T-helper 9 cell (primary cell): ENCODE measurements at regions not wholly inside any gene's neighbourhood (a gene's known extent, or its start where the extent isn't known, plus 50 kb on each side); places are given as distances from the start of the nearest gene placed in this dataset.

Experiments
- DNase-seq: peaks from one replicate; pipeline ENCODE4 v3.0.0-alpha.2; 2020

DNA sequence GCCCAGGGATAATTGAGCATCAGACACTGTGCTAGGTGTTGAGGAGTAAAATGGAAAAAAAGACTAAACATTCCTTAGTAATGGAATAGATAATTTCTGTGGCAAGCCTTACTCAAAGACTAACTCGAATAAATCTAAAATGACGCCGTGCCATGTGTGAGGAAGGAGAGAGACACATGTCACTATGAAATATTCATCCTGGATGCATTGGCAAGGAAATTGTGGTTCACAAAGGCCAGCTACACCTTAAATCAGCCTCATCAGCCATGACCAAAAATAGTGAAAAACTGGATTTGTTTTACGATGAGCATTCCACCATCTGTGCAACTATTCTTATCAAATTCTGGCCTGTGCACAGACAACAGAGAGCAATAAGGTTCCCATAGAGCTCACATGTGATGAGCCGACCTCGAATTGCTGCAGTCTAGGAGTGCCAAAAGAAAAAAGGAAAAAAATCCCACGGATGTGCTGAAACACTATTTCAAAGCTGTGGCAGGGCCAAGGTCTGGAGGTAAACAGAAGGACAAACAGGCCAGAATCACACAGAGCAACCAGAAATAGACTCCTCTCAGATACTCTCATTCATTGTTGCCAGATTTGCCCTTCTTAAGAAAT, 505.7 kb downstream of the EFNB2 start:
- no peak for DNase-seq

GRCh38 chr13:106028911-106029310, 506.6 kb downstream of the EFNB2 start:
- DNase-seq = no peak

DNA sequence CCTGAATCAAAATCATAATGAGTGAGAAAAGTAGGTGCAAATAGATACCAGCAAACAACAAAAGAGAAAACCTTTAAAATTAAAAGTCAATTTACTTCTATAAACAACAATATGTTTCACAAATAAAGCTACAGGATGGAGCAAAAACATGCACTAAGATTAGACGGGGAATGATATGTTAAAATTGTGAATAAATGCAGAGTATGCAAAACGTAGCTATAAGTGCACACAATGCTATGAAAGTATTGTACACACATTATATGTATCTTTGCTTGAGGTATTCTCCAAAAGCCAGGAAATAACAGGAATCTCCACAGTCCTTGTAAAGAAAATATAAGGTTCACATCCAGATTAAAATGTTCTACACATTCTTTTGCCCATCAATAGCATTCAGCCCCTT, 523.9 kb downstream of the EFNB2 start:
- DNase-seq = no peak

GRCh38 chr13:106010836-106011235, 524.6 kb downstream of the EFNB2 start:
- no peak for DNase-seq

DNA sequence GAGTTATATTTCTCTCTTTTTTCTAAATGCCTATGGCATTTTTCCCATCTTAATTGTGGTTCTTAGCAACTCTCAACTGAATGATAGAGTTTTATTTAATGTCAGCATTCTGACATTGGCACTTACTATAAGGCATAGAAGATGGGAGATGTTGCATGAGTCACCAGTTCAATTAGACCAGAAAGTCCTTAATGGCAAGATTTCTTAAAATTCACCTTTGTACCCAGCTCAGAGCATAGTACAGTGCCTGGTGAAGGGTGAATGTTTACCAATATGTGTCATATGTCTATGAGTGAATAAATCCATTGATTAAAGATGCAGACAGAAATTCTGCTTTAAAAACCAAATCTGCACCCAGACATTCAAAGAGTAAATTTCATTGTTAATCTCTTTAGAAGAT, 526.9 kb downstream of the EFNB2 start:
- DNase-seq = no peak

GRCh38 chr13:106007156-106007555, 528.3 kb downstream of the EFNB2 start:
- DNase-seq = no peak

DNA sequence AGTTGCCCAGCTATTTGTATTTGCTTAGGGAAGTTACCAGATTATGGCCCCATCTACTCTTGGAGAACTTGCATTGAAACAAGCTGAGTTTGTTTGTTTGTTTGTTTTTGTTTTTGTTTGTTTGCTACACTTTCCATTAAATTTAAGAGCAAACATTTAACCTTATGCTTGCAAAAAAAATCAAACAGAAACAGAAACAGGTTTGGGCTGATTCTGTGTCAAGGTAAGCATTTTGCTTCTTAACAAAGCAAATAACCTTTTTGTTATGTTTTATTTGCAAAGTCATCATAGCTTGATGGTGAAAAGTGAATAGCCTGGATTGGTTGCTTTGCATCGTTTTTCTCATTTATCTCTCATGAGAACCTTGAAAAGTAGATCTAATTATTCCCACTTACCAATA, 531.8 kb downstream of the EFNB2 start:
- DNase-seq = no peak

- no peak for DNase-seq
Measured at GRCh38 chr13:106001443-106001842, 534.0 kb downstream of the EFNB2 start.

GRCh38 chr13:105997581-105998550, 537.6 kb downstream of the EFNB2 start:
- no peak for DNase-seq

- DNase-seq = no peak
Measured at GRCh38 chr13:105996391-105997025, 539.0 kb downstream of the EFNB2 start.

GRCh38 chr13:105994340-105994739, 541.1 kb downstream of the EFNB2 start:
- no peak for DNase-seq

- DNase-seq = no peak
Measured at GRCh38 chr13:105991622-105992277, 543.7 kb downstream of the EFNB2 start.

GRCh38 chr13:105991131-105991530, 544.3 kb downstream of the EFNB2 start:
- DNase-seq = no peak

- no peak for DNase-seq
Measured at GRCh38 chr13:105990256-105990958, 545.1 kb downstream of the EFNB2 start.

- DNase-seq = no peak
Measured at GRCh38 chr13:105984646-105985045, 550.8 kb downstream of the EFNB2 start.

DNA sequence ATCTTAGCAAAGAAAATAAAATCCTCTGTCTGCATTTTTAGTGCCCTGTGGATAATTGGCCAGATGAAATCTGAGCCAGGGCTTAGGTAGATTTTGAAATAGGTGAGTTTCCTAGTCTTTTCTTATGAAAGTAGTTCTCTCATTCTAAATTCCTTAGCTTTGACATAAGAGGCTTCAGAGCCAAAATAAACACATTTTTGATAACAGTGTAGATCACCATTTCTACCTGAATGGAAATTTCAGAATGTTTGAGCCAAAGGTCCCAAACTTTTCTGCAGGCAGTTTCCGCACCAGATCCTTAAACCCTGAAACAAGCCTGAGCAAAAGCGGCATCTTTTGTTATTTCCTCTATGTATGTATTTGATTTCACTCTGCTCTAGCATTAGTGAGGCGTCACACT, 551.2 kb downstream of the EFNB2 start:
- DNase-seq = no peak

- DNase-seq = no peak
Measured at GRCh38 chr13:105982219-105982930, 553.1 kb downstream of the EFNB2 start.

GRCh38 chr13:105979131-105980011, 556.1 kb downstream of the EFNB2 start:
- no peak for DNase-seq

DNA sequence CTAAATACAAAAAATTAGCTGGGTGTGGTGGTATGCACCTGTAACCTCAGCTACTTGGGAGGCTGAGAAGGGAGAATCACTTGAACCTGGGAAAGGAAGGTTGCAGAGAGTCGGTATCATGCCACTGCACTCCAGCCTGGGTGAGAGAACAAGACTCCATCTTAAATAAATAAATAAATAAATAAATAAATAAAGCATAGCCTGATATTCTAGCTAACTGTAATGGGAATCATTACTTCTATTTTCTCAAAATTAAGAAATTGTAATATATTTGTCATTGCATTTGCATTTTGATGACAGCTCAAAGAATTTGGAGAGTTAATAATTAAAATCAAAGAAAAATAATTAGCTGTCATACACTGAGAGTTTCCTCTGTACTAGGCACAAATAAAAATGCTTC, 561.1 kb downstream of the EFNB2 start:
- no peak for DNase-seq

DNA sequence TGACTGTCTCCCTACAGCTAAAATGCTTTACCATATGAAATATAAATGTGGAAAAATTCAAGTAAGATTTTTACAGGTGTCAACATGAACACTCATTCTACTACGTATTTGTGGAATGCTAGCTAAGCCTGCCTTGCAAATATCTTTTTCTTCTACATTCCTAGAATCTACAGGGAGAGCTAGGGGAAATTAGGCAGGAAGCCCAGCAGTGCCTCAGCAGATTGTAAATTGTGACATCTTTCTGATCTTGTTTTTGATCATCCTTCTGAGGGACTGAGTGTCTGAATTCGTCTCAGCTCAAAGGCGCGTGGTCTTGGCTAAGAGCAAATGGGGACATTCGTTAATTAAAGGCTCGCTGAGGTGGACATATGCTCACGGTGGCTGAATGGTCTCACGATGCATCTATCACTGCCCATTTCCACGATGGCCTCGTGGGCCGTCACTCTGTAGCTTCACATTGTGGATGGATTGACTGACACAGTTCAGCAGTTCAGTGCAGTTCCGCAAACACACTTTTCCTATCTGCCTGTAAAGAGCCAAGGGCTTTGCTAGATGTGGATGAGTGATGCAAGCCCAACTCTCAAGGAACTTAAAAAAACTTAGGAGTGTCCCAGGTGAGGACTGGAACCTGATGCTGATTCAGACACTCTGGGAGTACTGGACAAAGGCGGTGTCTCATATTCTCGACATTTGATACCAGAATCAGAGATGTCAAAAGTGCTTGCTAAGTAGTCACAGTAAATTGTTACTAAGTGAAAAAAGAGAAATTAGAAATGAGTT, 562.5 kb downstream of the EFNB2 start:
- DNase-seq = no peak
